ENCODE measurements at regions not wholly inside any gene's neighbourhood (a gene's known extent, or its start where the extent isn't known, plus 50 kb on each side); places are given as distances from the start of the nearest gene placed in this dataset.

- TF ChIP-seq CTCF (IDR thresholded peaks at IDR 0.05; ENCODE audit: insufficient read depth, low read length) (no peak), REST (IDR thresholded peaks at IDR 0.05; ENCODE audit: insufficient replicate concordance, low read depth) (no peak), POLR2AphosphoS5 (IDR thresholded peaks at IDR 0.05; ENCODE audit: low read depth) (no peak), GABPA (IDR thresholded peaks at IDR 0.05; ENCODE audit: low read depth) (no peak), SPI1 (IDR thresholded peaks at IDR 0.05; ENCODE audit: borderline replicate concordance, low read depth) (no peak)
Observed at GRCh38 chr5:158537366-158537765, 562.4 kb downstream of the EBF1 start.

Data from HL-60 (cell line).